ENCODE measurements at regions not wholly inside any gene's neighbourhood (a gene's known extent, or its start where the extent isn't known, plus 50 kb on each side); places are given as distances from the start of the nearest gene placed in this dataset.

GRCh38 chr16:26189536-26189935 lies 497.8 kb downstream of the HS3ST4 start:
- no peak for DNase-seq (ENCODE audit: low read depth)

GRCh38 chr16:26194526-26194925 lies 502.8 kb downstream of the HS3ST4 start:
- no peak for DNase-seq (ENCODE audit: low read depth)

- no peak for DNase-seq (ENCODE audit: low read depth)
Measured at GRCh38 chr16:26195225-26195624, 503.5 kb downstream of the HS3ST4 start.

GRCh38 chr16:26196310-26196709 lies 504.6 kb downstream of the HS3ST4 start:
- no peak for DNase-seq (ENCODE audit: low read depth)

GRCh38 chr16:26196802-26197201 lies 505.0 kb downstream of the HS3ST4 start:
- DNase-seq (ENCODE audit: low read depth), result no peak

- no peak for DNase-seq (ENCODE audit: low read depth)
Measured at GRCh38 chr16:26197707-26198106, 505.9 kb downstream of the HS3ST4 start.

GRCh38 chr16:26198221-26198620 lies 506.5 kb downstream of the HS3ST4 start:
- DNase-seq (ENCODE audit: low read depth), result no peak

GRCh38 chr16:26204138-26204537 lies 512.4 kb downstream of the HS3ST4 start:
- DNase-seq (ENCODE audit: low read depth), result no peak

- no peak for DNase-seq (ENCODE audit: low read depth)
Measured at GRCh38 chr16:26211542-26211941, 519.8 kb downstream of the HS3ST4 start.

- DNase-seq (ENCODE audit: low read depth), result no peak
Measured at GRCh38 chr16:26212599-26212998, 520.8 kb downstream of the HS3ST4 start.

GRCh38 chr16:26214581-26215174 lies 522.9 kb downstream of the HS3ST4 start:
- DNase-seq (ENCODE audit: low read depth), result no peak

- DNase-seq (ENCODE audit: low read depth), result no peak
Measured at GRCh38 chr16:26220894-26221293, 529.1 kb downstream of the HS3ST4 start.

- no peak for DNase-seq (ENCODE audit: low read depth)
Measured at GRCh38 chr16:26231647-26232046, 539.9 kb downstream of the HS3ST4 start.

- DNase-seq (ENCODE audit: low read depth), result no peak
Measured at GRCh38 chr16:26240807-26241206, 549.0 kb downstream of the HS3ST4 start.

- DNase-seq (ENCODE audit: low read depth), result no peak
Measured at GRCh38 chr16:26247063-26247462, 555.3 kb downstream of the HS3ST4 start.

GRCh38 chr16:26252598-26252997 lies 560.8 kb downstream of the HS3ST4 start:
- DNase-seq (ENCODE audit: low read depth), result no peak

GRCh38 chr16:26261621-26262020 lies 569.9 kb downstream of the HS3ST4 start:
- DNase-seq (ENCODE audit: low read depth), result no peak

GRCh38 chr16:26263406-26263805 lies 571.6 kb downstream of the HS3ST4 start:
- no peak for DNase-seq (ENCODE audit: low read depth)

- no peak for DNase-seq (ENCODE audit: low read depth)
Measured at GRCh38 chr16:26267641-26268040, 575.9 kb downstream of the HS3ST4 start.

GRCh38 chr16:26269673-26270072 lies 577.9 kb downstream of the HS3ST4 start:
- DNase-seq (ENCODE audit: low read depth), result no peak

GRCh38 chr16:26273607-26274006 lies 581.8 kb downstream of the HS3ST4 start:
- no peak for DNase-seq (ENCODE audit: low read depth)

- DNase-seq (ENCODE audit: low read depth), result no peak
Measured at GRCh38 chr16:26275021-26275590, 583.3 kb downstream of the HS3ST4 start.

GRCh38 chr16:26276289-26276688 lies 584.5 kb downstream of the HS3ST4 start:
- no peak for DNase-seq (ENCODE audit: low read depth)

- no peak for DNase-seq (ENCODE audit: low read depth)
Measured at GRCh38 chr16:26281381-26282110, 589.8 kb downstream of the HS3ST4 start.
